Duodenal mucosa (tissue), 2 donors: ENCODE measurements at regions not wholly inside any gene's neighbourhood (a gene's known extent, or its start where the extent isn't known, plus 50 kb on each side); places are given as distances from the start of the nearest gene placed in this dataset.

Experiments
- H3K27ac ChIP-seq: one replicate; pipeline ENCODE4 v1.7.0; 2013; ENCODE audit warnings: low read depth, low read length
- H3K27me3 ChIP-seq, 2 donors: one replicate each; pipeline ENCODE4 v1.7.0; 2013; ENCODE audit warnings: low read length in 2 of 2, control low read depth in 1 of 2; ENCODE audit not compliant: insufficient read depth in 2 of 2, control insufficient read depth in 1 of 2
- H3K36me3 ChIP-seq, 2 donors: one replicate each; pipeline ENCODE4 v1.7.0; 2013; ENCODE audit warnings: low read length in 2 of 2, control low read depth in 1 of 2; ENCODE audit not compliant: insufficient read depth in 2 of 2, control insufficient read depth in 1 of 2
- H3K4me1 ChIP-seq, 2 donors: one replicate each; pipeline ENCODE4 v1.7.0; 2013; ENCODE audit warnings: low read length in 2 of 2, control low read depth in 1 of 2; ENCODE audit not compliant: insufficient read depth in 2 of 2, control insufficient read depth in 1 of 2
- H3K4me3 ChIP-seq, 2 donors: one replicate each; pipeline ENCODE4 v1.7.0; 2013; ENCODE audit warnings: low read length in 2 of 2, low read depth in 1 of 2
- H3K9ac ChIP-seq, 2 donors: one replicate each; pipeline ENCODE4 v1.7.0; 2013; ENCODE audit warnings: low read length in 2 of 2, low read depth in 1 of 2
- H3K9me3 ChIP-seq, 2 donors: one replicate each; pipeline ENCODE4 v1.7.0; 2013; ENCODE audit warnings: low read length in 2 of 2, control low read depth in 1 of 2; ENCODE audit not compliant: control insufficient read depth in 1 of 2

DNA sequence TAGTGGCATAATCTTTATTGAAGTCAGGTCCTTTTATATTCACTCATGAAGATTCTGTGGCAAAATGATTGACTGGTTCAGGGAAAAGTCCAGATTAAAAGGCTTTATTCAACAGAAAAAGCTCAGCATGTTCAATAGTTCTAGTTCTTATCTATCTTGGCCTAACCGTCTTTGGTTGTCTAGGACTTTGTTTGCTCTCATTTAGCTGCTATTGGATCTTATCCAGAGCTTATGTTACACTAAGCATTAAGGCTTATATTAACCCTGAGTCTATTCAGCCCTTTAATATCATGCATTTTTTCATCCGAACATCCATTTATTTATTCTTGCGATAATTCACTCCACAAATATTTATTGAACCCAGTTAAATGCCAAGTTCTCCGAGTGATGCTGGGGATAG, 601.0 kb upstream of the SGO1 start:
- Histone ChIP-seq H3K4me3 (no peak overlapping the region), H3K27ac (no peak overlapping the region), H3K36me3 (no peaks in the 10 kb centered on the region), H3K9ac (no peak overlapping the region), H3K4me1 (no peaks in the 10 kb centered on the region), H3K9me3 (no peaks in the 10 kb centered on the region), H3K27me3 (no peaks in the 10 kb centered on the region)

GRCh38 chr3:20776692-20777091, 590.7 kb upstream of the SGO1 start:
- no peak overlapping the region for H3K9ac ChIP-seq
- H3K4me3 ChIP-seq, result no peak overlapping the region
- no peak overlapping the region for H3K27ac ChIP-seq
- peaks cover 0 to 2% of the 10 kb centered on the region in 2 donors for H3K9me3 ChIP-seq
- H3K36me3 ChIP-seq, result no peaks in the 10 kb centered on the region
- H3K27me3 ChIP-seq, result no peaks in the 10 kb centered on the region
- H3K4me1 ChIP-seq, result no peaks in the 10 kb centered on the region

DNA sequence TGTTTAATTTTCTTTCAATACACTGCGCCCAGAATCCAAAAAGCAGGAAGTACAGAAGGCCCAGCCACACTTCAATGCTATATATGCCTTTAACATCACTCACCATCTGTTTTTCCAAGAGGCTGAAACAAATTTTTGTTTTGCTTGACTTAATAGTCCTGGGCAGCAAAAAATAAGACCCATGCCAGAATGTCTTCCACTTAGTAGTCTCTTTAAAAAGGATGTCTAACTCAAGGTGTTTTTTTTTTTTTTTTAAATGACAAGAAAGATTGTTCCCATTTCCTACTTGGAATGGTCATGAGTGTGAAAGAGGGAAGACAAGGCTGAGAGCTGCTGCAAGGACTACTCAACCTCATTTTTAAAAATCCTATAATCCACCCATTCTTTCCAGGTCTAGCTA, 590.3 kb upstream of the SGO1 start:
- Histone ChIP-seq H3K9me3 (no peaks in the 10 kb centered on the region), H3K4me3 (no peak overlapping the region), H3K36me3 (no peaks in the 10 kb centered on the region), H3K27ac (no peak overlapping the region), H3K9ac (no peak overlapping the region), H3K4me1 (no peaks in the 10 kb centered on the region), H3K27me3 (no peaks in the 10 kb centered on the region)

GRCh38 chr3:20773320-20773984, 587.4 kb upstream of the SGO1 start:
- no peaks in the 10 kb centered on the region for H3K4me1 ChIP-seq
- H3K36me3 ChIP-seq, result no peaks in the 10 kb centered on the region
- H3K4me3 ChIP-seq, result no peak overlapping the region
- no peak overlapping the region for H3K9ac ChIP-seq
- no peak overlapping the region for H3K27ac ChIP-seq
- no peaks in the 10 kb centered on the region for H3K9me3 ChIP-seq
- no peaks in the 10 kb centered on the region for H3K27me3 ChIP-seq

DNA sequence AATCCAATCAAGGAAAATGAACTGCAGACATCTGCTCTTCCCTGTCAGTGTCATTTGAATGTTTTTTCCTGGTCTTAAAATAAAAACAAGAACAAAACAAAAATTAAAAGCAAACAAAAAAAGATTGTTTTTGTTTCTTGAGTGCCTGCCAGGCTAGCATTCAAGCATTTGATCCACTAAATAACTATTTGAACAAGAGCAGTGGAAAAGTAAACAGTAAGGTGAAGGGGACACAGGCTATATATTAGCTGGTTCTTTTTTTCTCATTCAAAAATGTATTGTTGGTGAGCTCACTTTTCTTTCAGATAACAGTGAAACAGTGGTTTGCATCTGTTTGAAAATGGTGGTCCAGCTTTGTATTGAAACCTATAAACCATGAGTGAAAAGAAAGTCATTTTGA, 586.9 kb upstream of the SGO1 start:
- no peak overlapping the region for H3K4me3 ChIP-seq
- no peak overlapping the region for H3K9ac ChIP-seq
- no peak overlapping the region for H3K27ac ChIP-seq
- H3K27me3 ChIP-seq, result no peaks in the 10 kb centered on the region
- no peaks in the 10 kb centered on the region for H3K36me3 ChIP-seq
- no peaks in the 10 kb centered on the region for H3K4me1 ChIP-seq
- H3K9me3 ChIP-seq, result no peaks in the 10 kb centered on the region

- H3K4me1 ChIP-seq, result no peaks in the 10 kb centered on the region
- H3K27ac ChIP-seq, result no peak overlapping the region
- H3K4me3 ChIP-seq, result no peak overlapping the region
- H3K36me3 ChIP-seq, result no peaks in the 10 kb centered on the region
- no peaks in the 10 kb centered on the region for H3K27me3 ChIP-seq
- H3K9ac ChIP-seq, result no peak overlapping the region
- no peaks in the 10 kb centered on the region for H3K9me3 ChIP-seq
Observed at GRCh38 chr3:20769430-20769829, 583.4 kb upstream of the SGO1 start.

DNA sequence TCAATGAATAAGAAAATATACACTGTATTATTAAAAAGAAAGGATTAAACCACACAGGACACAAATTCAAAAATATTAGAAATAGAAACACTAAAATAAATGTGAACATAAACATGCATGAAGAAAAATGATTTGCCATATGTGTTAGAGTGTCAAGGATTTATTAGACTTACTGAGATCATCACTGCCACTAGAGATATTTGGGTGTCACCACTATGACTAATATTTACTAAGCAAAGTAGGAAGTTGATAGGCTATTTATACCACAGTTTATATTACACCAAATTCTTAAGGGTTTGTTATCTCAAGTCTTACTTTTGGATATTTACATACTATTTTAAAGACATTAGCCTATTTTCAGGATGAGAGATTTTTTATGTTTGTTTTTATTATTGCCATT, 575.0 kb upstream of the SGO1 start:
- Histone ChIP-seq H3K27me3 (no peaks in the 10 kb centered on the region), H3K36me3 (no peaks in the 10 kb centered on the region), H3K4me1 (no peaks in the 10 kb centered on the region), H3K4me3 (no peak overlapping the region), H3K9ac (no peak overlapping the region), H3K9me3 (peaks cover 0 to 2% of the 10 kb centered on the region in 2 donors), H3K27ac (no peak overlapping the region)

DNA sequence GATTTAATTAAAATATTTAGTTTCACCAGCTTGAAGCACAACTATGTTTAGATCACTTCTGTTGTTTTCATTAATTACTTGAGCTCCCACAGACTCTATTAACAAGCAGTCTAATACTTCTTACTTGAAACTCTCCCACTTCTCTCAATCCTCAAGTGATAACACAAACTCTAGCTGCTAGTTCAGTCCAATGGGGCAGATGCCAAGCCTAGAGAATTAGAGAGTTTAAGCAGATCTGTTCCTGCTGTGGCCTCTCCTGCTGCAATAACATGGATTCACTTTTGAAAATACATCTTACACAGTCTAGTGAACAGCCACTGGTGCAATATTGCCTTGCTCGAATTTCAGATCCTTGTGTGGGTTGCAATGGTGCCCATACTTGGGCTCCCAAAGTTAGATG, 566.4 kb upstream of the SGO1 start:
- Histone ChIP-seq H3K9me3 (no peaks in the 10 kb centered on the region), H3K27me3 (no peaks in the 10 kb centered on the region), H3K9ac (no peak overlapping the region)

GRCh38 chr3:20751296-20751695, 565.3 kb upstream of the SGO1 start:
- Histone ChIP-seq H3K4me3 (no peak overlapping the region), H3K36me3 (no peaks in the 10 kb centered on the region), H3K27me3 (no peaks in the 10 kb centered on the region), H3K27ac (no peak overlapping the region), H3K9ac (no peak overlapping the region), H3K9me3 (no peaks in the 10 kb centered on the region), H3K4me1 (no peaks in the 10 kb centered on the region)

More for the DNA sequence above, 566.4 kb upstream of the SGO1 start:
- Histone ChIP-seq H3K36me3 (no peaks in the 10 kb centered on the region), H3K27ac (no peak overlapping the region), H3K4me3 (no peak overlapping the region), H3K4me1 (no peaks in the 10 kb centered on the region)

- H3K36me3 ChIP-seq, result no peaks in the 10 kb centered on the region
- H3K27ac ChIP-seq, result no peak overlapping the region
- H3K9ac ChIP-seq, result no peak overlapping the region
- no peaks in the 10 kb centered on the region for H3K9me3 ChIP-seq
- no peaks in the 10 kb centered on the region for H3K4me1 ChIP-seq
- H3K4me3 ChIP-seq, result no peak overlapping the region
- H3K27me3 ChIP-seq, result no peaks in the 10 kb centered on the region
Observed at GRCh38 chr3:20747741-20748140, 561.7 kb upstream of the SGO1 start.
